ENCODE measurements at regions not wholly inside any gene's neighbourhood (a gene's known extent, or its start where the extent isn't known, plus 50 kb on each side); places are given as distances from the start of the nearest gene placed in this dataset.
A peak's percentile ranks its signal among the peaks of the same experiment; 100 is the strongest.
"Not testable (repeated sequence)": the region's sequence is repeated elsewhere in the genome, so short reads cannot be mapped to it uniquely, and the experiment has no call there.

DNA sequence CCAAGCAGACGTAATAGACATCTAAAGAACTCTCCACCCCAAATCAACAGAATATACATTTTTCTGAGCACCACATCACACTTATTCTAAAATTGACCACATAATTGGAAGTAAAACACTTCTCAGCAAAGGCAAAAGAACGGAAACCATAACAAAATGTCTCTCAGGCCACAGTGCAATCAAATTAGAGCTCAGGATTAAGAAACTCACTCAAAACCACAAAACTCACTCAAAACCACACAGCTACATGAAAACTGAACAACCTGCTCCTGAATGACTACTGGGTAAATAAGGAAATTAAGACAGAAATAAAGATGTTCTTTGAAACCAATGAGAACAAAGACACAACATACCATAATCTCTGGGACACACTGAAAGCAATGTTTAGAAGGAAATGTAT, 1879.4 kb upstream of the CELF4 start:
- not testable (repeated sequence) for DNase-seq

DNA sequence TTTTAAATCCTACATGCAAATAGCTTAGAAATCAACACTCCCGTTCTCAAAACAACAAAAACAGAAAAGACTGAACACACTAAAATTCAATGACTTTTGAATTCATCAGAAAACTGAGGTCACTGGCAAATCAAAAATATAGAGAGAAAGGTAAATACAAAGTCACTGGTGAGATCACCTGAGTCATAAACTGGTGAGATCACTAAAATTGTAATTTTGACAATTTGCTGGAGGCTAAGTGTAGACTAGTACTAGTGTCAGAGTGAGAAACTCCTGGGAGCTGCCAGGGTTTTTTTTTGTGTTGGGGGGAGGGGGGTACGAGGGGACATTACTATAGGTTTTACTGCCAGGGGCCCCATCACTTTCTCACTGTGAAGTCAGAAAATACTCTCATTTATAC, 1876.0 kb upstream of the CELF4 start:
- no peak for DNase-seq

DNA sequence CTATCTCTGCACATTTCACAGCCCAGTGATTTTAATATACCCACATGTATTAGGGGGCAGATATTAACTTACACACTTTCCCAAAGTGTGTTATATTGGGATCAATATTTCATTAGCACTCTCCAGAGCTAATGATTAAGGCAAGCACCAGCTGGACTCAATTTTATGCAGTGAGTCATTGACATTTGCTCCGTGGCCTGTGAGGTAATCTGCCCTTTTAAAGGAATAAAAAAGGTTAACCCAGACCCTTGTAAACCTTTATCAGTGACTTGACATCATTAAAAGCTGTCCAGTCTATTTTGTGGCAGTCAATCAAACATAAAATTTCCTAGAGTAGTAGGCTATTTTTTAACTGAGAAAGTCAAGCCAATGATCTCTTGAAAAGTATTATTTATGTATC, 1870.4 kb upstream of the CELF4 start:
- peak; percentile 20 for DNase-seq

DNA sequence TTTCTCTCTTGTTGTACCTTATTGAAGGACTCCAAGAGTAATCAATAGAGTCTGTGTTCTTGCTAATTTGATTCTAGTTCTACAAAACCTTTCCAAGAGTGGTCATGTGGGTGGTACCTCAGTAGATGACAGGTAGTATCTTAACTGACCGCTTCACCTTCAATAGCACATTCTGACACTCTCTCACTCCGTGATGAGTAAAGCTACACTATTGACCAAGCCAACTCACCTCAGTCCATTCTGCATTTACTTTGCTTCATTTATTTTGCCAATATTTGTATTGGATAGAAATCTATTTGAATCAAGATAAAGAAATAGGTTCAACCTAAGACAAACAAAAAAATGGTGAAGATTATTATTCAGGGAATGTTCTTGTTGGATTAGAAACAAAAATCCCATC, 1869.6 kb upstream of the CELF4 start:
- no peak for DNase-seq

DNA sequence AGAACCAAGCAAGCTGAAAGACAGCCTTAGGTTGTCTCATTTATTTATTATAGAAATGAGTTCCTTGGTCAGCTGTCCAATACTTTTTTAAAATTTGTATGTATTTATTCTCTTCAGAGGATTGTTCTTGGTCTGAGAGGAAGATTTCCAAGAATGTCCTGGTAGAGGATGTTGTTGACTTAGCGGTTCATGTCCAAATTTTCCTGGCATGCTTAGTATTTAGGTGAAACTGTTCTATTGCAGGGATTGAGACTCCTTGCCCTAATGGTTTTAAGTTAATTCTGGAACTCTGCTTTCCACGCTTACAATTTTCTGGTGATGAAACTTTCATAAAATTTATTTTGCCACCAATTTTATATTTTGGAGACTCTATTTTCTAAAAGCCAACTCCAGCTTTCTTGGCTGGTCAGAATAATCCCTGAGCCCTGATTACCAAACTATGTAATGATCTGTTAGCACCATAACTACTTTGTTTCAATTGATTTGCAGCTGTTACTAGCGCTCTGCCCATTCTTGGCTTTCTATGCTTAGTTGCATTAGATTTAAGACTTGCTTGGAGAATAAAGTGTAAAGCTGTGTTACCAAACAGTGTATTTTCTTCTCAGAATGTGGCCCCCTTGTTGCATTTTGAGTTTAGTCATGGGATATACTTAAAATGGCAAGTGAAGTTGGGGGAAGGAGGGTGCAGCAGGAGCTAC, 1868.8 kb upstream of the CELF4 start:
- no peak for DNase-seq

DNA sequence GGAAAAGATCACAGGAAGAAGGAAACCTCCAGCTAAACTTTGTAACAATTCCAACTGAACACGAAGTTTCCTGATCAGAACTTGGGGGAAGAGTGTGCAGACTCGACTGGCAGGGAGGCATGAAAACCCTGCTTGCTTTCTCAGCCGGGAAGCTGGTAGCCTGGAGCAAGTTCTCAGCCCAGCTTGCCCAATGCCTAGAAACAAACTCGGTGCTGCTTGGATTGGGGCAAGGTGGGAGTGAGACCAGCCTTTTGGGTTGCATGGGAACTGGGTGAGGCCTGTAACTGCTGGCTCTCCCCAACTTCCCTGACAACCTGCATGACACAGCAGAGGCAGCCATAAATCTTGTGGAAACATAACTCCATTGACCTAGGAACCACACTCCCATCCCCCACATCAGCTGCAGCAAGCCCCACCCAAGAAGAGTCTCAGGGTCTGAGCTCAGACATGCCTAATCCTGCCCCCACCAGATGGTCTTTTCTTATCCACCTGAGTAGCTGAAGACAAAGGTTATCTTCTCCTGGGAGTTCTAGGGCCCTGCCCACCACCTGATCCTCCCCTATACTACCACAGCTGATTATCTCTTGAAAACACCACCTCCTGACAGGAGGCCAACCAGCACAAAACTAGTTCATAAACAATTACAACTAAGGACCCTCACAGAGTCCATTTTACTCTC, 1859.7 kb upstream of the CELF4 start:
- DNase-seq, result no peak

DNA sequence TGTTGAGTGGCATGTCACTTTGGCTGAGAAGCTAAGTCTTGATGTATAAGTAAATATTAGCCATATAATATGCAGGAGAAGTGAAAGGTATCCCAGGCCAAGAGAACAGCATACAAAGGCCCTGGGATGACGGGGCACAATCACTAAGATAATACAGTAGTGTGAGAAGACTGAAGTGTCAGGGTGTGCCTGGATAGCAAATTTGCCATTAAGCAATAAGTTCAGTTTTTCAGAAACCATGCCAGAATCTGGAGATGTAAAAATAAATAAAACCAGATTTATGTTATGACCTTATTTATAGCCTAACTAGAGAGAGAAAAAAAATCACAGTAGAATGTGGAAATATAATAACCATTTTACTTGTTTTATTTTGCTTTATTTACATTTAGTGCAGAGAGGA, 1858.7 kb upstream of the CELF4 start:
- no peak for DNase-seq

DNA sequence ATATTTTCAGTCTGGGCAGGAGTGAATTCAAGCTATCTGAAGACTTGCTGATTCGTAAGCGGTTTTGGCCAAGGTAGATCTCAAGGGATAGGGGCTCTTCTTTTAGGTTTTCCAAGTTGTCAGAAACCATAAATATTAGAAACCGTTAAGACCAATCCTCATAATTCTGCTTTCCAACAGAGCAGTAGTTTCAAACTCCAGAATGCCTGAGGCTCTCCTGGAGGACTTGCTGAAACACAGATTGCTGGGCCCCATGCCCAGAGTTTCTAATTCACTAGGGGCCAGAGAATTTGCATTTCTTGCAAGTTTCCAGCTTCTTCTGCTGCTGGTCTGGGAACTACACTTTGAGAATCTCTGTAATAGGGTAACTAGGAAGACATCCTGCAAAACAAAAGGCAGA, 1855.7 kb upstream of the CELF4 start:
- DNase-seq, result no peak

DNA sequence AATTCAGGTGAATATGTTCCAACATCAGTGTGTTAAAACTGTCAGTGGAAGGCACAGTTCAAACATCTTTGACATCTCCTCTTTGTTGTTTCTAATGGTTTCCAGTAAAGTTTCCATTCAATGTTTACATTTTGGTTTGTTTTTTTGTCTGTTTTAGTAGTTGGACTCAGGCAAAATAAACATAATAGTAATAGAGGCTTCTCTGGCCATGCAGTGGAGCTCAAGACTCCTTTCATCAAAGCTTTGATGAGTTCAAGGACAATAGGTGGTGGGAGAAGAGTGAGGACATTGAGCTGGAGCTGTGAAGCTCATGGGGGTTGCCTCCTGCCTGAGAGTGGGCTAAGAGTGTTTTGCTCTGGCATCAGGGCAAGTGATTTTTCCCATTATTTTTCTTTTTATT, 1853.7 kb upstream of the CELF4 start:
- DNase-seq, result no peak

DNA sequence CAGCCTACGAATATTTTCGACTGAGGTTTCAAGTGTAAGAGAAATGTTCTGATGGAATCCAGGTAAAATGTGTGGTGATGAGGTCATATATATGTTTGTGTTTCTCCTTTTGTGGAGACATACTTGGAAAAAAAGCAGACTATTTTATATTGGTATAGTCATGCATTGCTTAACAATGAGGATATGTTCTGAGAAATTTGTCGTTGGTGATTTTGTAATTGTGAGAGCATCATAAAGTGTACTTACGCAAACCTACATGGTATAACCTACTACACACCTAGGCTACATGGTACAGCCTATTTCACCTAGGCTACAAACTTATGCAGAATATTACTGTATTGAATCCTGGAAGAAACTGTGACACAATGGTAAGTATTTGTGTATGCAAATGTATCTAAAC, 1849.9 kb upstream of the CELF4 start:
- no peak for DNase-seq

DNA sequence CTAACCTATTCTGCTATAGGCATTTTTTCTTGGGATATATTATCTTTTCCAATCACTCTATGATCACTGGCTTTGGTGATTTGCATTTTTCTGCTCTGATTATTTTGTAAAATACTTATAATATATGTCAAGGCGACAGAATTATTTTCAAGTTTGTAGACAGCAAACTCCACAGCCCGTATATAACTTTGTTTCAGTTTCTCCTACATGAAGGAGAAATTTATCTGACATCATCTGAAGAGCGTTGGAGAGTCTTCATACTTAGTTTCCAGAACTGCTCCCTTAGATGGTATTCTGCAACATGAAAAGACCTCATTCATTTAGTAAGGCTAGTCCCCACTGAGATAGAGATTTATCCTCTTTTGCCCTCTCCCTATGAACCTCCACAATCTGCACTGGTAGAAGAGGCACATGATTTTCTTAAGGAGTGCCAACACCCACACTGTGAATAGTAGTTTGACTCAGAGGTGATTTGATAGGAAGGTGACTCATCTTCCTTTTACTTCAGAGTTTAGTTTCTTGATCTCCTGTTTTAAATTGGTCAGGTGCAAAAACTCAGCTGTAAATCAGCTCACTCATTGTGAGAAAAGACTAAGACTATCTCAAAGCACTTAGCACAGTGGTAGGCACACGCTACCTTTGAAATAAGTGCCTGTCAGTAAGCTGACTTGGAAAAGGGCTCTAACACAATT, 1848.6 kb upstream of the CELF4 start:
- DNase-seq, result peak; percentile 83

DNA sequence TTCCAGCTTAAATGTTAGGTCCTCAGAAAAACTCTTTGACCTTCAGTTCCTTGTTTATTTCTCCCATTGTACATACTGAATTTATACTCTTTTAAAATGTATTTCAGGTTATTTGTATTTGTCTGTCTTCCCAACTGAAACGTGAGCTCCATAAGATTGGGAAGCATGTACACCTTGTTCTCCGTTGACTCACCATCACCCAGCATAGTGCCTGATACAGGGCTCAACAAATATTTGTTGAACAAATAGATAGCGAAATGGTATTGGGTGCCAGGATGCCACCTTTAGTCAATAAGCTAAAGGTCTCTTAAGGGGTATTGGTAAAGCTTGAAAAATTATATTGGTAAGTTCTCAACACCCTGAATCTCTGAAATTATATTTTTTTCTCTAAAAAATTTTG, 1841.3 kb upstream of the CELF4 start:
- DNase-seq, result no peak

DNA sequence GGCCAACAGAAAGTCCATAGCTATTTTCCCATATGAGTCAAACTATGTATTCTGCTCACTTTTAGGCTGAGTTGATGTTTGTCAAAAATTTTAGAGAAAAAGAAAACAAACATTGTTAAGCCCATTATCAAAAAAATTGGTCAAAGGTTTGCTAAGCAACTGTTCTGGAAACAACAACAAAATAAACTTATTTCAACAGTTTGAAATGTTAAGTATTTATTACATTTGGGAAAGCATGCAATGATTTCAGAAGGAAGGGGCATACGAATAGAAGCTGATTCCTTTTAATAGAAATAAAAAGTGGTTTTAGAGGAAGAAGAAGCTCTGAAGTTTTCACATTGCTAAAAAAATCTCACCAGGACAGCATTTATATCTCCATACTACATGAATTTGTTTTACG, 1837.5 kb upstream of the CELF4 start:
- DNase-seq, result no peak

DNA sequence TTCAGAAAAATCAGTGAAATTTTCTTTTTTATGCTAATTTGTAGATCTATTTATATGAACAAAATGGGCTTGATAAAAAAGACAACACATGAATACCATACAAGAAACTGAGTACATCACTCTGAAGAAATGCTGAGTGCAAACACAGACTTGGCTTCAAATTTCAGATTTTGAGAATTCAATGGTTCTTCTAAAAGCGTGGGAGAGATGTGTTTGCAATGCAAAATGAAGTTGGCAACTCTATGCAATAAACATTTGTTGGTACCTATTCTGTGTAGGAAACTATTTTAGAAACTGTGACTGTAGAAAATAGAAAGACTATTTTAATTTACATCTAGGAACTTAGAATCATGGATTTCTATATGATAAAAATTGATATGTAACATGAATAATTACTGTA, 1834.1 kb upstream of the CELF4 start:
- no peak for DNase-seq

DNA sequence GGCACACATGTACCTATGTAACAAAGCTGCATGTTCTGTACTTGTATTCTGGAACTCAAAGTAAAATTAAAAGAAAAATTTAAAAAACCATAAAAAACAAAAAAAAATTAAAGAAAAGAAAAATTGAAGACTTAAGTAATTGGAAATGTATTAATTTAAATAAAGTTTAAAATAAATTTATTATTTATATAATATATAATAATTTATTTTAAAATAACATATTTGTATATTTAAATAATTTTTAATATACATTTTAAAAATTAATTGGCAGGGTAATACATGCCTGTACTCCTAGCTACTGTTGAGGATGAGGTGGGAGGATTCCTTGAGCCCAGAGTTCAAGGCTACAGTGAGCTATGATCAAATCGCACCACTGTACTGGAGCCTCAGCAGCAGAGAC, 1830.6 kb upstream of the CELF4 start:
- DNase-seq, result no peak

DNA sequence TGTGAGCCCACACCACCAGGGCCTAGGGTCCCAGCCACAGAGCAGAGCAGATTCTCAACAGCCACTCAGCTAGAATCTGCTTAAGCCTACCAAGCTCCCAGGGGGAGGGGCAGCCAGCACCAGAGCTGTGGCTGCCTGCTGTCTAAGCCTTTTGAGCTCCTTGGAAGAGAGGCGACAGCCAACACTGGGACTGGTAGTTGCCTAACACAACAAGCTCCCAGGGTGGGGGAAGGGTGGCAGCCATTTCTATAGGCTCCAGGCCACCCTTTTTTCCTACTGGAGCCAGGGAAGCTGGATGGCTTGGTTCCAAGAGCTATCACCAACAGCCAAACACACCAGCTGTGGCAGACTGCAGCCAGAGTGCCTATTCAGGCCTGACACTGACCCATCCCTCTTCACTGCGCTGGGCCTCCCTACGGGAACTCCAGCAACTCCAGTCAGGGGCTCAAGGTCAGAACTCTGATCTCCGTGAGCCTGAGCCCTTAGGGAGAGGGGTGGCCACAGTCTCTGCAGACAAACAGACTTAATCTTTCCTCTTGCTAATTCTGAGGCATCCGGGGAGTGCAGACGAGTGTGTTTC, 1824.3 kb upstream of the CELF4 start:
- no peak for DNase-seq

DNA sequence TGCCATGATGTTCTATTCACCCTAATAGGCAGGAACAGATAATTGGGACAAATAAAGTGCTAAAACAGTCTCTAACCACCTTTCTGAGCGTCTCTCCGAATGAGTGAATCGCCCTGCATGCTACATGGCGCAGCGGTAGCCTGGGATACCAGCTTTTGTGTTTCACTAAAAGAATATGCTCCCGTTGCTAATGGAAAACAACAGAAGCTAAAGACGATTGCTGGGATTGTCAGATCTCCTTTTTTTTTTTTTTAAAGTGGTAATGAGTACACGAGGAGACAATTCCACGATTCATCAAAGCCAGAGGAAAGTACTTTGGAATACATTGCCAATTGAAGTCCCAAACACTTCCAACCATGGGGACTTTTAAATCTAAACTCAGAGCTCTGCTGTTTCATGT, 1815.3 kb upstream of the CELF4 start:
- DNase-seq, result no peak

DNA sequence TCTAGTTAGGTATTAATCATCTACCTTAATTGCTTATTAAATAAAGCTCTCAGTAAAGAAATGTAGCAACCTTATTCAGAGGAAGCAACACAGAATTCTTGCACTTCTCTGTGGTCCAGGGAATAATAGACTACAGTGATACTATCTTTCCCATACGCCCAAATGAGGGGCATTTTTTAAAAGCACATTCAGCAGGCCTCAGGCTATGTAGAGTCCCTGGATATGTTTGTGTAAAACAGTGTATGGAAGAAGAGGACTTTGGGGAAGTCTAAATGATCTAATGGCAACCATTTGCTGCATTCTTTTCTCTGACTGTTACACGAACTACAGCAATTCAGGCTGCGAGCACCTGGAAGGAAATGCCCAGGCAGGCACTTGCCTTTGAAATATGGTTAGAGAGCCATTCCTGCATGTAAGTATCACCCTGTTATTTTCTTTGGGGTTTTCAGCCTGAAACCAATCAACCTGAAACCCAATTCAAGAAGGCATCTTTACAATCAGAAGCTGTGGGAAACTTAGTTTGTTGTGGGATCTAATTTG, 1814.7 kb upstream of the CELF4 start:
- DNase-seq, result no peak

DNA sequence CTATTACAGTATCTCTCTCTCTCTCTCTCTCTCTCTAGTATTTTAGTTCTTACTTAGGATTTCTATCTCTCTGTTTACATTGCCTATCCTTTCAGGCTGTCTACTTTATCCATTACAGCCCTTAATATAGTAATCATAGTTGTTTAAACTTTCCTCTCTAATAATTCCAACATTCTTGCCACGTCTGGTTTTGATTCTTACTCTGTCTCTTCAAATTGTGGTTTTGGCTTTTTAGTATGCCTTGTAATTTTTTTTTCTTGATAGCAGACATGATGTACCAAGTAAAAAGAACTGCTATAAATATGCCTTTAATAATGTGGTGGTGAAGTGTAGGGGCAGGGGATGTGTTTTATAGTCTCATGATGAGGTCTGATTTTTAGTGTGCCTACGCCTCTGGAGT, 1809.5 kb upstream of the CELF4 start:
- DNase-seq, result no peak

DNA sequence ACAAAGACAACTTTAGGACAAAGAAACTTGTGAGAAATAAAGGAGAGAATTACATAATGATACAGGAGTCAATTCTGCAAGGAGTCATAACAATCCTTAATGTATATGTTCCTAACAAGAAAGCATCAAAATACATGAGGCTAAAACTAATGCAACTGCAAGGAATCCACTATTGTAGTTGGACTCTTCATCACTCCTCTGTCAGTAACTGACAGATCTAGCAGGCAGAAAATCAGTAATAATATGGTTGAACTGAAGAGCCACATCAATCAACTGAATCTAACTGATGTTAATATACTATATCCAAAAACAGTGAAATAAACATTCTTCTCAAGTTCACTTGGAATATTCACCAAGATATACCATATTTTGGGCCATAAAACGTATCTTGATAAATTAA, 1806.4 kb upstream of the CELF4 start:
- DNase-seq, result no peak

DNA sequence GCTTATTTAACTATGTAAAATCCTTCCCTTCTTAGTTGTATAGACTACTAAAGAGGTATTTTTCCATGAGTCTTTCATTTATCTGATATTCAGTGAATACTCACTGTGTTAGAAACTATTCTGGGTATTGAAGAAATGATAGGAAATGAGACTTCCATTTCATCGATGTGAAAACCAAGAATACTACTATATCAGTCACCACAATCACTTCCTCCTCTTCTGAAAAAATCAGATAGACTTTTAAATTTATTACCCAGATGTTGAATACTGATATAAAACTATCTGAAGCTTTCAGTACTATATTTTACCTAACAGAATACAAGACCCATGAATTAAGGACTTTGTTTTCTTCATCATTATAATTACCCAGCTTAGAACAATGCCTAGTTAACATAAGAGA, 1801.1 kb upstream of the CELF4 start:
- no peak for DNase-seq

DNA sequence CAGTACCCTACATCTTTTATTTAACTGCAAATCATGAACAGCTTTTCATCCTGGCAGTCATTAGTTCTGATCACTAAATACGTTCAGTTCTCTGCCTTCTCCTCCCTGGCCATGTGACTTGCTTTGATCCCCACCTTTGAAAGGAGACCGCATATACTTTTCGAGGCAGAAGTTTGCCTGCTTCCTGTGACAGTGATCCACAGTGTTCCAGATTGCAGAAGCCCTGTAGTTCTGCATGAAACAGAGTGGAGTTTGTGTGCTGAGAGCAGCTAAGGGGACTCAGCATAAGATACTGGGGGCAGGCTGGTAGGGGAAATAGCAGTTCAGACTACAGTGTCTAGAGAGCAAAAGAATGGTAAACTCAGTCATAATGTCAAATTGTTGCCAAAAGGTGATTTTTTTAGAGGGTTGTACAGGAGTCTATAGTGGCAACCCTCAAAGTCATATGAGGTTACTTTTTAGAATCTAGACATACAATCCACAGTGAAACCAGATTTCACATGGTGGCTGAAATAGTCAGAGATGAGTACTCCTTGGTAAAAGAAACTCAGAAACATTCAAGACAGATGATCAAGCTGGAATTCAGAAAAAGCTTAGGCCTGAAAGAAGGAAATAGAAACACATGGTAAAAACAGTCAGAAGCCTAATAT, 1800.4 kb upstream of the CELF4 start:
- no peak for DNase-seq

DNA sequence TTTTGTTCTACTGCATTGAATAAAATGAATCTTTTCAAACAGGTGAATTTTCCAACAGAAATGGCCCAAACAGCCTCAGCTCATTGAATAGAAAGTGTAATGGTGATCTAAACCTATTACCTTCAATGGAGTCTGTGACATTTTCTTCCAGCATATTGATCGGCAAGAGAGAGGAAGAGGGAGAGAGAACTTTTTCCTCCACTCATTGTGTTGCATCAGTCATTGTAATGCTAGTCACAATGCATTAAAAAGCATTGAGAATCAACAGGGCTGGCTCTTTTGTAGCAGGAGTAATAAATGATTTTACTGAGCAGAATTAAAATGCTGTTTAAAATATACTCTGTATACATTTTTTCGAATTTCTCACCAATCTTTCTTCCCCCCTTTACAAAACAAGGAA, 1794.5 kb upstream of the CELF4 start:
- DNase-seq, result no peak
